PFSK-1 (cell line): ENCODE measurements at regions not wholly inside any gene's neighbourhood (a gene's known extent, or its start where the extent isn't known, plus 50 kb on each side); places are given as distances from the start of the nearest gene placed in this dataset.

ENCODE experiments used
- FOXP2 ChIP-seq: optimal IDR thresholded peaks from 2 replicates; pipeline ENCODE3; 2011; ENCODE audit warnings: borderline replicate concordance, control low read depth, inconsistent platforms; ENCODE audit not compliant: insufficient read depth; ENCODE audit errors: extremely low read length, extremely low read depth
- POLR2AphosphoS5 ChIP-seq: IDR thresholded peaks from 2 replicates; pipeline ENCODE4 v1.6.1; 2012; ENCODE audit warnings: low read depth, mild to moderate bottlenecking, control low read depth, low read length, moderate library complexity
- SIN3A ChIP-seq: IDR thresholded peaks from 2 replicates; pipeline ENCODE4 v1.6.1; 2012; ENCODE audit warnings: mild to moderate bottlenecking, low read length, moderate library complexity, borderline replicate concordance; ENCODE audit not compliant: insufficient read depth
- TF ChIP-seq, protein P1 (sequence below), 2 experiments: IDR thresholded peaks; 2 replicates each; pipeline versions ENCODE4 v1.6.1 to v1.8.0; 2011 to 2012; ENCODE audit warnings: low read depth in 2 of 2, low read length in 2 of 2, control low read depth in 1 of 2, inconsistent platforms in 1 of 2, mild to moderate bottlenecking in 1 of 2, moderate library complexity in 1 of 2; ENCODE audit not compliant: insufficient read depth in 1 of 2

DNA sequence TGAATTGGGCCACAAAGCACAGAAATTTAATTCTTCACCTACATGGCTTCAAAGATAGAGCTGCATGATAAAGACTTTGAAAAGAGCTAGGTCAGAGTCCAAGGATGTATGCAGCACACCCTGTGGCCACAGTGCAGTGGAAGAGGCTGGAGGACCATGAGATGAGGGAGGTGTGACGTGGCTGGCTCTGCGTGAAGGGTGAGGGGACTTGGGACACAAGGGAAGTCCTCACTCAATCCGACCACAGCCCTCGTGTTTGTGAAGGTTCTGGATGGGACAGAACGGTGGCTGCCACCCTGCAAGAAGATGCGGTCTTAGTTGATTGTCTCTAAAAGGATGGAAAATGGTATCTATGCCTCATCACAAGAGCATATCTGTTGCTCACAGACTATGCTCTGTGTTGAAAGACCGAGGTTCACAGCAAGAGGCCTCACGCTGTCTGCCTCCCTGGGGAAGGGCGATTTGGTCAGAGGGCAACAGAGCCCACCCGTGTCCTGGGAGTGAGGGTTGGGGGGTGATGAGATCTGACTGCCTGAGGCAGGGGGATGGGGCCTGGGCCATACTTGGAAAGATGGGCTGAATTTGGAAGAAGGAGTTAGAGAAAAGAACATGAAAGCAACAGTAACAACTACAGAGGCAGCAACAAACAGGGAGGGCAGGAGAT lies 174.4 kb upstream of the SHH start:
- no peak for TF ChIP-seq POLR2AphosphoS5
- no peak for TF ChIP-seq FOXP2
- no peak for TF ChIP-seq SIN3A
- TF ChIP-seq, protein P1, sequence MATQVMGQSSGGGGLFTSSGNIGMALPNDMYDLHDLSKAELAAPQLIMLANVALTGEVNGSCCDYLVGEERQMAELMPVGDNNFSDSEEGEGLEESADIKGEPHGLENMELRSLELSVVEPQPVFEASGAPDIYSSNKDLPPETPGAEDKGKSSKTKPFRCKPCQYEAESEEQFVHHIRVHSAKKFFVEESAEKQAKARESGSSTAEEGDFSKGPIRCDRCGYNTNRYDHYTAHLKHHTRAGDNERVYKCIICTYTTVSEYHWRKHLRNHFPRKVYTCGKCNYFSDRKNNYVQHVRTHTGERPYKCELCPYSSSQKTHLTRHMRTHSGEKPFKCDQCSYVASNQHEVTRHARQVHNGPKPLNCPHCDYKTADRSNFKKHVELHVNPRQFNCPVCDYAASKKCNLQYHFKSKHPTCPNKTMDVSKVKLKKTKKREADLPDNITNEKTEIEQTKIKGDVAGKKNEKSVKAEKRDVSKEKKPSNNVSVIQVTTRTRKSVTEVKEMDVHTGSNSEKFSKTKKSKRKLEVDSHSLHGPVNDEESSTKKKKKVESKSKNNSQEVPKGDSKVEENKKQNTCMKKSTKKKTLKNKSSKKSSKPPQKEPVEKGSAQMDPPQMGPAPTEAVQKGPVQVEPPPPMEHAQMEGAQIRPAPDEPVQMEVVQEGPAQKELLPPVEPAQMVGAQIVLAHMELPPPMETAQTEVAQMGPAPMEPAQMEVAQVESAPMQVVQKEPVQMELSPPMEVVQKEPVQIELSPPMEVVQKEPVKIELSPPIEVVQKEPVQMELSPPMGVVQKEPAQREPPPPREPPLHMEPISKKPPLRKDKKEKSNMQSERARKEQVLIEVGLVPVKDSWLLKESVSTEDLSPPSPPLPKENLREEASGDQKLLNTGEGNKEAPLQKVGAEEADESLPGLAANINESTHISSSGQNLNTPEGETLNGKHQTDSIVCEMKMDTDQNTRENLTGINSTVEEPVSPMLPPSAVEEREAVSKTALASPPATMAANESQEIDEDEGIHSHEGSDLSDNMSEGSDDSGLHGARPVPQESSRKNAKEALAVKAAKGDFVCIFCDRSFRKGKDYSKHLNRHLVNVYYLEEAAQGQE (IDR thresholded peaks at IDR 0.05; ENCODE audit: insufficient read depth in 1 of 2, low read depth in 2 of 2, low read length in 2 of 2), result no peak
